Urinary bladder (tissue), 3 donors: ENCODE measurements at regions not wholly inside any gene's neighbourhood (a gene's known extent, or its start where the extent isn't known, plus 50 kb on each side); places are given as distances from the start of the nearest gene placed in this dataset.

Experiments used
- DNase-seq: peaks from one replicate; pipeline ENCODE4 v3.0.0-alpha.2; 2015; ENCODE audit errors: extremely low spot score
- H3K27ac ChIP-seq: one replicate; pipeline ENCODE4 v1.5.1; 2013; ENCODE audit warnings: low read depth, mild to moderate bottlenecking, moderate library complexity
- H3K36me3 ChIP-seq: one replicate; pipeline ENCODE4 v1.6.1; 2013; ENCODE audit warnings: mild to moderate bottlenecking, moderate library complexity; ENCODE audit not compliant: insufficient read depth
- H3K4me1 ChIP-seq: one replicate; pipeline ENCODE4 v1.6.1; 2013; ENCODE audit warnings: mild to moderate bottlenecking, moderate library complexity; ENCODE audit not compliant: insufficient read depth
- H3K4me3 ChIP-seq: one replicate; pipeline ENCODE4 v1.5.1; 2013; ENCODE audit warnings: low read depth, low read length
- WGBS: extraction: QIAGEN DNeasy Blood & Tissue Kit; methylation state at CpG from one replicate; pipeline ENCODE4 v1.1.7; 2013; 5-methylcytosine and 5-hydroxymethylcytosine counted together
- donor health status: healthy with polysubstance abuse.
- donor health status: healthy.

- no peaks in the 10 kb centered on the region for H3K36me3 ChIP-seq
- no peak for DNase-seq
Measured at GRCh38 chr4:27602172-27602571, 741.5 kb downstream of the STIM2 start.

GRCh38 chr4:27604692-27605091 is 744.1 kb downstream of the STIM2 start:
- no peaks in the 10 kb centered on the region for H3K4me1 ChIP-seq
- no peak for DNase-seq
- H3K4me3 ChIP-seq: no peak overlapping the region
- no peaks in the 10 kb centered on the region for H3K36me3 ChIP-seq
- 80% methylated on average over 3 of the region's 3 CpGs for WGBS
- no peak overlapping the region for H3K27ac ChIP-seq

More at GRCh38 chr4:27602172-27602571, 741.5 kb downstream of the STIM2 start:
- no peaks in the 10 kb centered on the region for H3K4me1 ChIP-seq
- H3K4me3 ChIP-seq: no peak overlapping the region
- no peak overlapping the region for H3K27ac ChIP-seq

GRCh38 chr4:27616166-27616565 is 755.5 kb downstream of the STIM2 start:
- H3K36me3 ChIP-seq: no peaks in the 10 kb centered on the region
- H3K27ac ChIP-seq: no peak overlapping the region
- H3K4me1 ChIP-seq: no peaks in the 10 kb centered on the region
- no peak for DNase-seq
- no peak overlapping the region for H3K4me3 ChIP-seq

- no peak overlapping the region for H3K27ac ChIP-seq
- no peak overlapping the region for H3K4me3 ChIP-seq
- H3K4me1 ChIP-seq: no peaks in the 10 kb centered on the region
- no peaks in the 10 kb centered on the region for H3K36me3 ChIP-seq
- no peak for DNase-seq
Measured at GRCh38 chr4:27619435-27619834, 758.8 kb downstream of the STIM2 start.

GRCh38 chr4:27620886-27621285 is 760.2 kb downstream of the STIM2 start:
- H3K4me1 ChIP-seq: no peaks in the 10 kb centered on the region
- H3K27ac ChIP-seq: no peak overlapping the region
- H3K4me3 ChIP-seq: no peak overlapping the region
- DNase-seq: no peak
- H3K36me3 ChIP-seq: no peaks in the 10 kb centered on the region

GRCh38 chr4:27624749-27625148 is 764.1 kb downstream of the STIM2 start:
- no peaks in the 10 kb centered on the region for H3K4me1 ChIP-seq
- no peak for DNase-seq
- H3K27ac ChIP-seq: no peak overlapping the region
- no peak overlapping the region for H3K4me3 ChIP-seq
- H3K36me3 ChIP-seq: no peaks in the 10 kb centered on the region

GRCh38 chr4:27628609-27629008 is 768.0 kb downstream of the STIM2 start:
- no peaks in the 10 kb centered on the region for H3K36me3 ChIP-seq
- H3K4me1 ChIP-seq: no peaks in the 10 kb centered on the region
- DNase-seq: no peak
- no peak overlapping the region for H3K27ac ChIP-seq
- no peak overlapping the region for H3K4me3 ChIP-seq
- WGBS: 85% methylated on average over 4 of the region's 4 CpGs

- H3K27ac ChIP-seq: no peak overlapping the region
- no peaks in the 10 kb centered on the region for H3K4me1 ChIP-seq
- H3K4me3 ChIP-seq: no peak overlapping the region
- no peaks in the 10 kb centered on the region for H3K36me3 ChIP-seq
- WGBS: 82% methylated on average over 7 of the region's 7 CpGs
- no peak for DNase-seq
Measured at GRCh38 chr4:27629532-27630225, 769.0 kb downstream of the STIM2 start.

- Histone ChIP-seq H3K4me3 (no peak overlapping the region), H3K4me1 (no peaks in the 10 kb centered on the region), H3K27ac (no peak overlapping the region), H3K36me3 (no peaks in the 10 kb centered on the region)
- WGBS: 90% methylated on average over 6 of the region's 6 CpGs
- no peak for DNase-seq
Measured at GRCh38 chr4:27635936-27636913, 775.6 kb downstream of the STIM2 start.

- H3K4me3 ChIP-seq: no peak overlapping the region
- no peak overlapping the region for H3K27ac ChIP-seq
- no peaks in the 10 kb centered on the region for H3K36me3 ChIP-seq
- WGBS: 57% methylated on average over 2 of the region's 2 CpGs
- DNase-seq: no peak
- no peaks in the 10 kb centered on the region for H3K4me1 ChIP-seq
Measured at GRCh38 chr4:27638163-27638915, 777.7 kb downstream of the STIM2 start.

GRCh38 chr4:27643101-27643500 is 782.5 kb downstream of the STIM2 start:
- no peak overlapping the region for H3K27ac ChIP-seq
- H3K36me3 ChIP-seq: no peaks in the 10 kb centered on the region
- H3K4me1 ChIP-seq: no peaks in the 10 kb centered on the region
- no peak overlapping the region for H3K4me3 ChIP-seq
- no peak for DNase-seq

- H3K4me1 ChIP-seq: no peaks in the 10 kb centered on the region
- no peaks in the 10 kb centered on the region for H3K36me3 ChIP-seq
- 92% methylated on average over 4 of the region's 4 CpGs for WGBS
- H3K4me3 ChIP-seq: no peak overlapping the region
- no peak for DNase-seq
- no peak overlapping the region for H3K27ac ChIP-seq
Measured at GRCh38 chr4:27648416-27648815, 787.8 kb downstream of the STIM2 start.

GRCh38 chr4:27662426-27662825 is 801.8 kb downstream of the STIM2 start:
- no peak overlapping the region for H3K4me3 ChIP-seq
- DNase-seq: no peak
- no peak overlapping the region for H3K27ac ChIP-seq
- H3K4me1 ChIP-seq: no peaks in the 10 kb centered on the region
- H3K36me3 ChIP-seq: no peaks in the 10 kb centered on the region
- WGBS: 44% methylated on average over 3 of the region's 3 CpGs

GRCh38 chr4:27666943-27667342 is 806.3 kb downstream of the STIM2 start:
- no peak for DNase-seq
- 40% methylated on average over 3 of the region's 3 CpGs for WGBS
- H3K27ac ChIP-seq: no peak overlapping the region
- no peak overlapping the region for H3K4me3 ChIP-seq
- H3K4me1 ChIP-seq: no peaks in the 10 kb centered on the region
- no peaks in the 10 kb centered on the region for H3K36me3 ChIP-seq
